Keratinocyte (primary cell): ENCODE measurements at regions not wholly inside any gene's neighbourhood (a gene's known extent, or its start where the extent isn't known, plus 50 kb on each side); places are given as distances from the start of the nearest gene placed in this dataset.
A peak's percentile ranks its signal among the peaks of the same experiment; 100 is the strongest.

Experiments used
- DNase-seq: peaks from one replicate; pipeline ENCODE4 v3.0.0-alpha.2; 2011; ENCODE audit warnings: low read depth, missing footprints, low spot score
- FAIRE-seq: peaks from 2 replicates; lab custom pipeline; 2011; peaks lifted over from hg19 to GRCh38; lab: Jason Lieb, UNC
- H2AFZ ChIP-seq: 2 replicates; pipeline ENCODE4 v1.6.0; 2012; ENCODE audit warnings: low read length, control low read depth, inconsistent platforms; ENCODE audit not compliant: control insufficient read depth
- H3K27ac ChIP-seq: 2 replicates; pipeline ENCODE4 v1.5.1; 2011; ENCODE audit warnings: low read length; ENCODE audit not compliant: control insufficient read depth, insufficient read depth
- H3K27me3 ChIP-seq: 3 replicates; pipeline ENCODE4 v1.6.0; 2011; ENCODE audit warnings: low read length; ENCODE audit not compliant: control insufficient read depth, insufficient read depth; ENCODE audit errors: extremely low read depth
- H3K36me3 ChIP-seq, 2 experiments: 2 replicates in 1 of 2; 3 replicates in 1 of 2; pipeline ENCODE4 v1.5.1; 2011; ENCODE audit warnings: low read length in 2 of 2, mild to moderate bottlenecking in 1 of 2; ENCODE audit not compliant: control insufficient read depth in 2 of 2, insufficient read depth in 2 of 2; ENCODE audit errors: extremely low read depth in 1 of 2
- H3K4me1 ChIP-seq: 3 replicates; pipeline ENCODE4 v1.5.1; 2011; ENCODE audit warnings: low read length; ENCODE audit not compliant: control insufficient read depth, insufficient read depth; ENCODE audit errors: extremely low read depth
- H3K4me2 ChIP-seq: 3 replicates; pipeline ENCODE4 v1.6.0; 2011; ENCODE audit warnings: low read depth, low read length; ENCODE audit not compliant: control insufficient read depth, insufficient read depth; ENCODE audit errors: extremely low read depth
- H3K4me3 ChIP-seq, 3 experiments: fragments of 200-600 bp in 1 of 3; sonication (generic) in 1 of 3; 2 replicates in 2 of 3; 3 replicates in 1 of 3; pipeline ENCODE4 v1.5.1; 2011 to 2016; ENCODE audit warnings: low read length in 3 of 3, mild to moderate bottlenecking in 3 of 3, control low read depth in 2 of 3, inconsistent platforms in 1 of 3, low read depth in 1 of 3, mixed read lengths in 1 of 3, mixed run types in 1 of 3, moderate library complexity in 1 of 3; ENCODE audit not compliant: control insufficient read depth in 2 of 3, insufficient read depth in 2 of 3; ENCODE audit errors: extremely low read depth in 1 of 3
- H3K79me2 ChIP-seq: 2 replicates; pipeline ENCODE4 v1.6.0; 2012; ENCODE audit warnings: low read length; ENCODE audit not compliant: control insufficient read depth, insufficient read depth
- H3K9ac ChIP-seq: 3 replicates; pipeline ENCODE4 v1.6.0; 2011; ENCODE audit warnings: low read length; ENCODE audit not compliant: control insufficient read depth, insufficient read depth; ENCODE audit errors: extremely low read depth
- H3K9me1 ChIP-seq: 3 replicates; pipeline ENCODE4 v1.6.0; 2011; ENCODE audit warnings: low read length; ENCODE audit not compliant: control insufficient read depth, insufficient read depth; ENCODE audit errors: extremely low read depth
- H3K9me3 ChIP-seq: 2 replicates; pipeline ENCODE4 v1.5.1; 2012; ENCODE audit warnings: low read depth, low read length; ENCODE audit not compliant: control insufficient read depth
- H4K20me1 ChIP-seq: 3 replicates; pipeline ENCODE4 v1.6.0; 2011; ENCODE audit warnings: low read length; ENCODE audit not compliant: control insufficient read depth, insufficient read depth; ENCODE audit errors: extremely low read depth
- CTCF ChIP-seq, 3 experiments: IDR thresholded peaks in 1 of 3; conservative IDR thresholded peaks in 1 of 3; optimal IDR thresholded peaks in 1 of 3; 2 replicates in 2 of 3; 3 replicates in 1 of 3; pipeline versions ENCODE3 to v1.5.1; 2011; ENCODE audit warnings: low read length in 3 of 3, mild to moderate bottlenecking in 3 of 3, moderate library complexity in 2 of 3, control low read depth in 1 of 3, inconsistent platforms in 1 of 3; ENCODE audit not compliant: insufficient read depth in 2 of 3; ENCODE audit errors: extremely low read depth in 1 of 3
- EZH2 ChIP-seq: IDR thresholded peaks from one replicate; pipeline ENCODE4 v1.6.1; 2012; ENCODE audit warnings: inconsistent platforms, mild to moderate bottlenecking, low read length, moderate library complexity
- dilution Hi-C: fragments of 300-500 bp; cut with MboI; formaldehyde crosslinking; loops from one replicate; pipeline ENCODE4 v1.7.0; 2020; ENCODE audit warnings: low sequenced_read_pairs; ENCODE audit not compliant: extremely low pct_ligation_motif_present

- Histone ChIP-seq H3K4me1 (no peaks in the 10 kb centered on the region), H3K9ac (no peak overlapping the region), H3K79me2 (no peaks in the 10 kb centered on the region), H2AFZ (no peak overlapping the region), H4K20me1 (no peaks in the 10 kb centered on the region), H3K9me3 (no peaks in the 10 kb centered on the region), H3K27ac (no peak overlapping the region), H3K4me2 (no peak overlapping the region), H3K9me1 (no peaks in the 10 kb centered on the region), H3K4me3 (no peak overlapping the region), H3K36me3 (no peaks in the 10 kb centered on the region), H3K27me3 (no peaks in the 10 kb centered on the region)
- FAIRE-seq (no peak), DNase-seq (no peak)
- dilution Hi-C loops: no loop called here
- TF ChIP-seq EZH2 (no peak), CTCF (optimal IDR thresholded peaks at IDR 0.05 in 1 of 3, IDR thresholded peaks at IDR 0.05 in 1 of 3, conservative IDR thresholded peaks at IDR 0.05 in 1 of 3; ENCODE audit: extremely low read depth in 1 of 3, insufficient read depth in 2 of 3, low read length in 3 of 3) (no peak)
Measured at GRCh38 chr5:110265162-110265561, 461.3 kb downstream of the TMEM232 start.

GRCh38 chr5:110267714-110268113 lies 458.8 kb downstream of the TMEM232 start:
- no peak overlapping the region for H3K4me2 ChIP-seq
- no peaks in the 10 kb centered on the region for H3K36me3 ChIP-seq
- no peaks in the 10 kb centered on the region for H4K20me1 ChIP-seq
- TF ChIP-seq EZH2 (no peak), CTCF (optimal IDR thresholded peaks at IDR 0.05 in 1 of 3, IDR thresholded peaks at IDR 0.05 in 1 of 3, conservative IDR thresholded peaks at IDR 0.05 in 1 of 3; ENCODE audit: extremely low read depth in 1 of 3, insufficient read depth in 2 of 3, low read length in 3 of 3) (peak in 1 of 3 experiments; percentile 8)
- H2AFZ ChIP-seq: no peak overlapping the region
- H3K27me3 ChIP-seq: no peaks in the 10 kb centered on the region
- FAIRE-seq (no peak), DNase-seq (no peak)
- H3K79me2 ChIP-seq: no peaks in the 10 kb centered on the region
- H3K9me3 ChIP-seq: no peaks in the 10 kb centered on the region
- H3K4me1 ChIP-seq: no peaks in the 10 kb centered on the region
- dilution Hi-C loops: no loop called here
- H3K9me1 ChIP-seq: no peaks in the 10 kb centered on the region
- H3K27ac ChIP-seq: no peak overlapping the region
- no peak overlapping the region for H3K4me3 ChIP-seq
- no peak overlapping the region for H3K9ac ChIP-seq
